ENCODE measurements at regions not wholly inside any gene's neighbourhood (a gene's known extent, or its start where the extent isn't known, plus 50 kb on each side); places are given as distances from the start of the nearest gene placed in this dataset.

GRCh38 chr16:54397190-54397835, 110.7 kb upstream of the IRX3 start:
- no peaks in the 10 kb centered on the region for H3K4me1 ChIP-seq (ENCODE audit: insufficient read depth, insufficient read length)
- TF ChIP-seq SUZ12 (IDR thresholded peaks at IDR 0.05; ENCODE audit: extremely low read depth, insufficient read depth, insufficient read length) (no peak), ZNF274 (IDR thresholded peaks at IDR 0.05; ENCODE audit: low read depth, low read length) (no peak), YY1 (IDR thresholded peaks at IDR 0.05; ENCODE audit: insufficient read depth, insufficient read length) (no peak)

GRCh38 chr16:54389836-54390494, 103.4 kb upstream of the IRX3 start:
- no peaks in the 10 kb centered on the region for H3K4me1 ChIP-seq (ENCODE audit: insufficient read depth, insufficient read length)
- no peaks in the 10 kb centered on the region for H3K36me3 ChIP-seq (ENCODE audit: insufficient read depth, insufficient read length, low read length)
- no peak overlapping the region for H3K4me3 ChIP-seq (ENCODE audit: insufficient read length, low read depth)
- DNase-seq (ENCODE audit: low read depth, low spot score), result no peak
- H3K27me3 ChIP-seq (ENCODE audit: insufficient read depth, insufficient read length), result no peaks in the 10 kb centered on the region
- TF ChIP-seq SUZ12 (IDR thresholded peaks at IDR 0.05; ENCODE audit: extremely low read depth, insufficient read depth, insufficient read length) (no peak), ZNF274 (IDR thresholded peaks at IDR 0.05; ENCODE audit: low read depth, low read length) (no peak), YY1 (IDR thresholded peaks at IDR 0.05; ENCODE audit: insufficient read depth, insufficient read length) (no peak)
- H3K9me3 ChIP-seq (ENCODE audit: insufficient read depth, low read length), result no peaks in the 10 kb centered on the region
- no peak overlapping the region for H3K9ac ChIP-seq (ENCODE audit: insufficient read length, low read depth)

More at GRCh38 chr16:54397190-54397835, 110.7 kb upstream of the IRX3 start:
- Histone ChIP-seq H3K4me3 (ENCODE audit: insufficient read length, low read depth) (no peak overlapping the region), H3K27me3 (ENCODE audit: insufficient read depth, insufficient read length) (peaks cover 4% of the 10 kb centered on the region), H3K9ac (ENCODE audit: insufficient read length, low read depth) (no peak overlapping the region), H3K36me3 (ENCODE audit: insufficient read depth, insufficient read length, low read length) (no peaks in the 10 kb centered on the region), H3K9me3 (ENCODE audit: insufficient read depth, low read length) (no peaks in the 10 kb centered on the region)
- no peak for DNase-seq (ENCODE audit: low read depth, low spot score)

DNA sequence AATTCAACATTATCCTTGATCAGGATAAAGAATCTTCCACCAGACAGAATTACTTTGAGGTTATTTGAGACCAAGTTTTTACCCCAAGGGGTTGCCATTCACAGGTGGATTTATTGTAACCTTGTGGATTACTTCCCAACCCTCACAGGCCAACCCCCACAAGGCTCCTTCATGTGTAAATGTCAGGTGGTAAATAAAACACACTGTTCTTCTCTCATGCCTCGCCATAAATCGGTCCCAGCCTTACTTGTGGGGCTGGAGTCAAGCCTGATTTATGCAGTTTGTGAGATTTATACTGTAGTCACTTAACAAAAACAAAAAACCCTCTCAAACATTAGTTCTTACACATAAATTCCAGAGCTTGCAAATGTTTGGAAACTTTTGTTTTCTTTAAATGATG, 98.6 kb upstream of the IRX3 start:
- Histone ChIP-seq H3K36me3 (ENCODE audit: insufficient read depth, insufficient read length, low read length) (no peaks in the 10 kb centered on the region), H3K27me3 (ENCODE audit: insufficient read depth, insufficient read length) (no peaks in the 10 kb centered on the region), H3K9ac (ENCODE audit: insufficient read length, low read depth) (no peak overlapping the region), H3K4me3 (ENCODE audit: insufficient read length, low read depth) (no peak overlapping the region), H3K9me3 (ENCODE audit: insufficient read depth, low read length) (no peaks in the 10 kb centered on the region), H3K4me1 (ENCODE audit: insufficient read depth, insufficient read length) (no peaks in the 10 kb centered on the region)
- TF ChIP-seq SUZ12 (IDR thresholded peaks at IDR 0.05; ENCODE audit: extremely low read depth, insufficient read depth, insufficient read length), result no peak
- TF ChIP-seq YY1 (IDR thresholded peaks at IDR 0.05; ENCODE audit: insufficient read depth, insufficient read length), result no peak
- no peak for TF ChIP-seq ZNF274 (IDR thresholded peaks at IDR 0.05; ENCODE audit: low read depth, low read length)
- DNase-seq (ENCODE audit: low read depth, low spot score), result no peak

- TF ChIP-seq YY1 (IDR thresholded peaks at IDR 0.05; ENCODE audit: insufficient read depth, insufficient read length) (no peak), ZNF274 (IDR thresholded peaks at IDR 0.05; ENCODE audit: low read depth, low read length) (no peak), SUZ12 (IDR thresholded peaks at IDR 0.05; ENCODE audit: extremely low read depth, insufficient read depth, insufficient read length) (no peak)
- Histone ChIP-seq H3K9me3 (ENCODE audit: insufficient read depth, low read length) (peaks cover 12% of the 10 kb centered on the region), H3K36me3 (ENCODE audit: insufficient read depth, insufficient read length, low read length) (no peaks in the 10 kb centered on the region), H3K4me3 (ENCODE audit: insufficient read length, low read depth) (no peak overlapping the region), H3K27me3 (ENCODE audit: insufficient read depth, insufficient read length) (no peaks in the 10 kb centered on the region), H3K9ac (ENCODE audit: insufficient read length, low read depth) (no peak overlapping the region), H3K4me1 (ENCODE audit: insufficient read depth, insufficient read length) (no peaks in the 10 kb centered on the region)
- no peak for DNase-seq (ENCODE audit: low read depth, low spot score)
Measured at GRCh38 chr16:54381601-54382313, 95.2 kb upstream of the IRX3 start.

DNA sequence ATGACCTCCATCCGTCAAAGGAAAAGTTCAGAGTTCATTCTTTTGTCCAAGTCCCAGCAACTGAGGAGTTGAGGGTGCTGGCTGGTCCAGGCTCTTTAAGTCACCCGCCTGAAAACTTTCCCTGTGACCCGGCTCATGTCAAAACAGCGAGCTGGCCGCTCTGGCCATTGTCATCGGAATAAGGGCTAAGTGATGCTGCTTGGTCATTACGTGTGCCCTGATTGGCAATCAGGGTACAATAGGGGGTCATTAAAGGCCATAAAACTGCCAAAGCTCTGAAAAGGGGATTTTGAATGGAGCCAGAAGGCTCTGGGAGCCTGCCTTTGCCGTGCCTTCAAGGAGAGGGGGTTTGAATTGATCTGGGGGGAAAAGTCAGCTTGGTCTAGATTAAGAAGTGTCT, 88.5 kb upstream of the IRX3 start:
- DNase-seq (ENCODE audit: low read depth, low spot score), result no peak
- no peak overlapping the region for H3K4me3 ChIP-seq (ENCODE audit: insufficient read length, low read depth)
- no peaks in the 10 kb centered on the region for H3K4me1 ChIP-seq (ENCODE audit: insufficient read depth, insufficient read length)
- no peaks in the 10 kb centered on the region for H3K27me3 ChIP-seq (ENCODE audit: insufficient read depth, insufficient read length)
- peaks cover 13% of the 10 kb centered on the region for H3K9me3 ChIP-seq (ENCODE audit: insufficient read depth, low read length)
- H3K9ac ChIP-seq (ENCODE audit: insufficient read length, low read depth), result no peak overlapping the region
- TF ChIP-seq SUZ12 (IDR thresholded peaks at IDR 0.05; ENCODE audit: extremely low read depth, insufficient read depth, insufficient read length) (no peak), YY1 (IDR thresholded peaks at IDR 0.05; ENCODE audit: insufficient read depth, insufficient read length) (no peak), ZNF274 (IDR thresholded peaks at IDR 0.05; ENCODE audit: low read depth, low read length) (no peak)
- H3K36me3 ChIP-seq (ENCODE audit: insufficient read depth, insufficient read length, low read length), result no peaks in the 10 kb centered on the region

- H3K9me3 ChIP-seq (ENCODE audit: insufficient read depth, low read length), result peaks cover 13% of the 10 kb centered on the region
- no peak overlapping the region for H3K9ac ChIP-seq (ENCODE audit: insufficient read length, low read depth)
- DNase-seq (ENCODE audit: low read depth, low spot score), result no peak
- TF ChIP-seq SUZ12 (IDR thresholded peaks at IDR 0.05; ENCODE audit: extremely low read depth, insufficient read depth, insufficient read length) (no peak), YY1 (IDR thresholded peaks at IDR 0.05; ENCODE audit: insufficient read depth, insufficient read length) (no peak), ZNF274 (IDR thresholded peaks at IDR 0.05; ENCODE audit: low read depth, low read length) (no peak)
- no peaks in the 10 kb centered on the region for H3K27me3 ChIP-seq (ENCODE audit: insufficient read depth, insufficient read length)
- no peaks in the 10 kb centered on the region for H3K4me1 ChIP-seq (ENCODE audit: insufficient read depth, insufficient read length)
- no peak overlapping the region for H3K4me3 ChIP-seq (ENCODE audit: insufficient read length, low read depth)
- H3K36me3 ChIP-seq (ENCODE audit: insufficient read depth, insufficient read length, low read length), result no peaks in the 10 kb centered on the region
Measured at GRCh38 chr16:54373534-54374520, 87.2 kb upstream of the IRX3 start.

All from NT2/D1 (cell line).